ENCODE measurements at regions not wholly inside any gene's neighbourhood (a gene's known extent, or its start where the extent isn't known, plus 50 kb on each side); places are given as distances from the start of the nearest gene placed in this dataset.

DNA sequence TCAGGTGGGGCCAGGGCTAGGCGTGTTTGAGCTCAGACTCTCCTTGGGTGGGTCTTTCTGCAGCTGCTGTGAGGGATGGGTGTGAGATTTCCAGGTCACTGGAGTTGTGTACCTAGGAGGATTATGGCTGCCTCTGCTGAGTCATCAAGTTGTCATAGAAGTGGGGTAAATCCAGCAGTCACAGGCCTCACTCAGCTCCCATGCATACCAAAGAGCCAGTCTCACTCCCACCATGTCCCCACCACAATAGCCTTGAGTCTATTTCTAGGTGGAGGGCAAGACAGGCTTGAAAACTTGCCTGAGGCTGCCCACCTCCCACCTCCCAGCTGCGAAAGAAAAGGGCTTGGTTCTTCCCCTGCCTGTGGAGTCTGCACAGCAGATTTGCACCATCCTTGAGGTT, 194.0 kb upstream of the PCDH17 start (continued):
- TF ChIP-seq, protein P1, sequence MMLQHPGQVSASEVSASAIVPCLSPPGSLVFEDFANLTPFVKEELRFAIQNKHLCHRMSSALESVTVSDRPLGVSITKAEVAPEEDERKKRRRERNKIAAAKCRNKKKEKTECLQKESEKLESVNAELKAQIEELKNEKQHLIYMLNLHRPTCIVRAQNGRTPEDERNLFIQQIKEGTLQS (IDR thresholded peaks at IDR 0.05; ENCODE audit: insufficient read depth, low read depth, low read length) = no peak

Measured in H1 (cell line).